K562 (cell line): ENCODE measurements at regions not wholly inside any gene's neighbourhood (a gene's known extent, or its start where the extent isn't known, plus 50 kb on each side); places are given as distances from the start of the nearest gene placed in this dataset.

ENCODE experiments used
- ATF7 ChIP-seq: fragments of 450-650 bp; IDR thresholded peaks from 2 replicates; pipeline ENCODE4 v1.7.1; 2014; ENCODE audit warnings: mild to moderate bottlenecking, moderate library complexity
- BCLAF1 ChIP-seq, 2 experiments: fragments of 450-650 bp in 1 of 2; IDR thresholded peaks; 2 replicates each; pipeline ENCODE4 v1.6.1; 2011 to 2017; ENCODE audit warnings: low read depth in 2 of 2, antibody characterized with exemption in 1 of 2, borderline replicate concordance in 1 of 2, low read length in 1 of 2, mild to moderate bottlenecking in 1 of 2, mixed read lengths in 1 of 2; ENCODE audit not compliant: control insufficient read depth in 1 of 2
- CBFA2T3 ChIP-seq: fragments of 450-650 bp; IDR thresholded peaks from 2 replicates; pipeline ENCODE4 v1.6.1; 2017
- CTCF ChIP-seq, 3 experiments: IDR thresholded peaks in 2 of 3; conservative IDR thresholded peaks in 1 of 3; 2 replicates each; pipeline ENCODE4 v1.5.1; 2011 to 2012; ENCODE audit warnings: low read length in 3 of 3, mild to moderate bottlenecking in 3 of 3, control low read depth in 2 of 3, improper control_type of control experiment in 1 of 3, inconsistent platforms in 1 of 3, low read depth in 1 of 3, mixed read lengths in 1 of 3, moderate library complexity in 1 of 3; ENCODE audit not compliant: insufficient read depth in 2 of 3
- EP300 ChIP-seq: IDR thresholded peaks from 2 replicates; pipeline ENCODE4 v1.6.1; 2012; ENCODE audit warnings: low read length, improper control_type of control experiment
- FOXK2 ChIP-seq, 2 experiments: fragments of 450-650 bp; IDR thresholded peaks in 1 of 2; conservative IDR thresholded peaks in 1 of 2; 2 replicates each; pipeline ENCODE4 v1.6.1; 2016; ENCODE audit warnings: low read depth in 2 of 2, mild to moderate bottlenecking in 1 of 2
- HDGF ChIP-seq: fragments of 450-650 bp; IDR thresholded peaks from 2 replicates; pipeline ENCODE4 v1.6.1; 2016
- NFYB ChIP-seq: IDR thresholded peaks from 2 replicates; pipeline ENCODE4 v1.6.1; 2011; ENCODE audit warnings: mild to moderate bottlenecking, moderate library complexity; ENCODE audit not compliant: insufficient read length; ENCODE audit errors: extremely low read depth
- POLR2A ChIP-seq: fragments of 450-650 bp; conservative IDR thresholded peaks from 2 replicates; pipeline ENCODE4 v1.6.1; 2016
- SIN3A ChIP-seq, 2 experiments: fragments of 150-350 bp in 1 of 2; IDR thresholded peaks; 2 replicates each; pipeline ENCODE4 v1.6.1; 2011 to 2016; ENCODE audit warnings: borderline replicate concordance in 2 of 2, low read depth in 2 of 2, low read length in 2 of 2, mild to moderate bottlenecking in 2 of 2, moderate library complexity in 2 of 2; ENCODE audit not compliant: control insufficient read depth in 1 of 2
- TRIM24 ChIP-seq, 2 experiments: fragments of 450-650 bp; IDR thresholded peaks; 2 replicates each; pipeline ENCODE4 v1.6.1; 2016
- ZBTB26 ChIP-seq: fragments of 450-650 bp; formaldehyde crosslinking; IDR thresholded peaks from 2 replicates; pipeline ENCODE4 v1.4.0; 2022; ENCODE audit warnings: missing genetic modification characterization

- TF ChIP-seq BCLAF1 (IDR thresholded peaks at IDR 0.05; ENCODE audit: borderline replicate concordance in 1 of 2, control insufficient read depth in 1 of 2, low read depth in 2 of 2, low read length in 1 of 2): no peak
- no peak for TF ChIP-seq TRIM24 (IDR thresholded peaks at IDR 0.05)
- no peak for TF ChIP-seq FOXK2 (conservative IDR thresholded peaks at IDR 0.05 in 1 of 2, IDR thresholded peaks at IDR 0.05 in 1 of 2; ENCODE audit: low read depth in 2 of 2)
- no peak for TF ChIP-seq HDGF
- no peak for TF ChIP-seq ZBTB26 (CRISPR knock-in tag)
- TF ChIP-seq SIN3A (IDR thresholded peaks at IDR 0.05; ENCODE audit: borderline replicate concordance in 2 of 2, control insufficient read depth in 1 of 2, low read depth in 2 of 2, low read length in 2 of 2): no peak
- TF ChIP-seq CBFA2T3: no peak
- TF ChIP-seq ATF7: no peak
- TF ChIP-seq EP300: no peak
- TF ChIP-seq CTCF (IDR thresholded peaks at IDR 0.05 in 2 of 3, conservative IDR thresholded peaks at IDR 0.05 in 1 of 3; ENCODE audit: insufficient read depth in 2 of 3, low read depth in 1 of 3, low read length in 3 of 3): no peak
- TF ChIP-seq NFYB: no peak
- TF ChIP-seq POLR2A: no peak
Observed at GRCh38 chr13:65460136-65460535, 1770.0 kb downstream of the PCDH9 start.
